Ishikawa (cell line): ENCODE measurements at regions not wholly inside any gene's neighbourhood (a gene's known extent, or its start where the extent isn't known, plus 50 kb on each side); places are given as distances from the start of the nearest gene placed in this dataset.

Source experiments
- CREB1 ChIP-seq: IDR thresholded peaks from 2 replicates; pipeline ENCODE4 v1.6.1; 2012; ENCODE audit warnings: low read depth
- EP300 ChIP-seq: IDR thresholded peaks from 2 replicates; pipeline ENCODE4 v1.6.1; 2012; ENCODE audit warnings: borderline replicate concordance
- MAX ChIP-seq: IDR thresholded peaks from 2 replicates; pipeline ENCODE4 v1.6.1; 2012
- TAF1 ChIP-seq: IDR thresholded peaks from 2 replicates; pipeline ENCODE4 v1.6.1; 2012; ENCODE audit warnings: low read depth, mild to moderate bottlenecking
- TCF12 ChIP-seq: IDR thresholded peaks from 2 replicates; pipeline ENCODE4 v1.6.1; 2012; ENCODE audit warnings: low read depth
- TEAD4 ChIP-seq: IDR thresholded peaks from 2 replicates; pipeline ENCODE4 v1.6.1; 2012
- USF1 ChIP-seq: IDR thresholded peaks from 2 replicates; pipeline ENCODE4 v1.6.1; 2012
- ZBTB7A ChIP-seq: IDR thresholded peaks from 2 replicates; pipeline ENCODE4 v1.6.1; 2012; ENCODE audit warnings: low read depth
- TF ChIP-seq, protein P1 (sequence below): IDR thresholded peaks from 2 replicates; pipeline ENCODE4 v1.6.1; 2012; ENCODE audit warnings: low read depth, mild to moderate bottlenecking

DNA sequence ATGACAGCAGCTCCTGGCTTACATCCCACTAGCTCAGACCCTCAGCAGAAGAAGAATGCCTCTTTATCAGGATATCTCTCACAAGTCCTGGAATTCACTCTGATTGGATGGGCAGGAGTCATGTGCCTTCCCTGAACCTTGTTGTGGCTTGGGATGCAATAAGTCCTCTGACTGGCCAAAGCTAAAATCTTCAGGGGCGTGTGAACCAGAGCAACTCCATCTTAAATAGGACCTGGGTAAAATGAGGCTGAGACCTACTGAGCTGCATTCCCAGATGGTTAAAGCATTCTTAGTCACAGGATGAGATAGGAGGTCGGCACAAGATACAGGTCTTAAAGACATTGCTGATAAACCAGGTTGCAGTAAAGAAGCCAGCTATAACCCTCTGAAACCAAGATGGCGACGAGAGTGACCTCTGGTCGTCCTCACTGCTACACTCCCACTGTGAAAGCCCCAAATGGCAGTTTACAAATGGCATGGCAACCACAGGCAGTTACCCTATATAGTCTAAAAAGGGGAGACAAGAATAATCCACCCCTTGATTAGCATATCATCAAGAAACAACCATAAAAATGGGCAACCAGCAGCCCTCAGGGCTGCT is 60.4 kb upstream of the FICD start:
- TF ChIP-seq EP300, result no peak
- TF ChIP-seq CREB1, result no peak
- TF ChIP-seq TEAD4, result no peak
- TF ChIP-seq, protein P1, sequence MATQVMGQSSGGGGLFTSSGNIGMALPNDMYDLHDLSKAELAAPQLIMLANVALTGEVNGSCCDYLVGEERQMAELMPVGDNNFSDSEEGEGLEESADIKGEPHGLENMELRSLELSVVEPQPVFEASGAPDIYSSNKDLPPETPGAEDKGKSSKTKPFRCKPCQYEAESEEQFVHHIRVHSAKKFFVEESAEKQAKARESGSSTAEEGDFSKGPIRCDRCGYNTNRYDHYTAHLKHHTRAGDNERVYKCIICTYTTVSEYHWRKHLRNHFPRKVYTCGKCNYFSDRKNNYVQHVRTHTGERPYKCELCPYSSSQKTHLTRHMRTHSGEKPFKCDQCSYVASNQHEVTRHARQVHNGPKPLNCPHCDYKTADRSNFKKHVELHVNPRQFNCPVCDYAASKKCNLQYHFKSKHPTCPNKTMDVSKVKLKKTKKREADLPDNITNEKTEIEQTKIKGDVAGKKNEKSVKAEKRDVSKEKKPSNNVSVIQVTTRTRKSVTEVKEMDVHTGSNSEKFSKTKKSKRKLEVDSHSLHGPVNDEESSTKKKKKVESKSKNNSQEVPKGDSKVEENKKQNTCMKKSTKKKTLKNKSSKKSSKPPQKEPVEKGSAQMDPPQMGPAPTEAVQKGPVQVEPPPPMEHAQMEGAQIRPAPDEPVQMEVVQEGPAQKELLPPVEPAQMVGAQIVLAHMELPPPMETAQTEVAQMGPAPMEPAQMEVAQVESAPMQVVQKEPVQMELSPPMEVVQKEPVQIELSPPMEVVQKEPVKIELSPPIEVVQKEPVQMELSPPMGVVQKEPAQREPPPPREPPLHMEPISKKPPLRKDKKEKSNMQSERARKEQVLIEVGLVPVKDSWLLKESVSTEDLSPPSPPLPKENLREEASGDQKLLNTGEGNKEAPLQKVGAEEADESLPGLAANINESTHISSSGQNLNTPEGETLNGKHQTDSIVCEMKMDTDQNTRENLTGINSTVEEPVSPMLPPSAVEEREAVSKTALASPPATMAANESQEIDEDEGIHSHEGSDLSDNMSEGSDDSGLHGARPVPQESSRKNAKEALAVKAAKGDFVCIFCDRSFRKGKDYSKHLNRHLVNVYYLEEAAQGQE, result no peak
- TF ChIP-seq TAF1, result no peak
- no peak for TF ChIP-seq USF1
- no peak for TF ChIP-seq MAX
- no peak for TF ChIP-seq ZBTB7A
- no peak for TF ChIP-seq TCF12
